HG02678 (cell line): ENCODE measurements at regions not wholly inside any gene's neighbourhood (a gene's known extent, or its start where the extent isn't known, plus 50 kb on each side); places are given as distances from the start of the nearest gene placed in this dataset.

Source experiments
- ATAC-seq: cut with Tn5 transposase; IDR thresholded peaks from one replicate; pipeline ENCODE4 v1.9.1; 2021; ENCODE audit warnings: mild to moderate bottlenecking, moderate library complexity; ENCODE audit not compliant: unreplicated experiment

GRCh38 chr10:10796061-10796773, 221.5 kb upstream of the CELF2 start:
- no peak for ATAC-seq

GRCh38 chr10:10796774-10797415, 220.8 kb upstream of the CELF2 start:
- no peak for ATAC-seq

GRCh38 chr10:10797513-10797912, 220.2 kb upstream of the CELF2 start:
- ATAC-seq: no peak

- no peak for ATAC-seq
Observed at GRCh38 chr10:10798102-10798863, 219.4 kb upstream of the CELF2 start.

- ATAC-seq: no peak
Observed at GRCh38 chr10:10798864-10799192, 218.8 kb upstream of the CELF2 start.

GRCh38 chr10:10800961-10801360, 216.7 kb upstream of the CELF2 start:
- no peak for ATAC-seq

GRCh38 chr10:10803278-10803677, 214.4 kb upstream of the CELF2 start:
- ATAC-seq: no peak

GRCh38 chr10:10804061-10804460, 213.6 kb upstream of the CELF2 start:
- ATAC-seq: no peak

- no peak for ATAC-seq
Observed at GRCh38 chr10:10804998-10805740, 212.5 kb upstream of the CELF2 start.

GRCh38 chr10:10807106-10807505, 210.6 kb upstream of the CELF2 start:
- no peak for ATAC-seq

GRCh38 chr10:10811562-10811961, 206.1 kb upstream of the CELF2 start:
- no peak for ATAC-seq

- ATAC-seq: no peak
Observed at GRCh38 chr10:10813656-10814055, 204.0 kb upstream of the CELF2 start.

GRCh38 chr10:10814069-10814468, 203.6 kb upstream of the CELF2 start:
- no peak for ATAC-seq

GRCh38 chr10:10816447-10816846, 201.2 kb upstream of the CELF2 start:
- ATAC-seq: no peak

GRCh38 chr10:10817609-10818008, 200.1 kb upstream of the CELF2 start:
- ATAC-seq: no peak

GRCh38 chr10:10818082-10818481, 199.6 kb upstream of the CELF2 start:
- ATAC-seq: no peak

GRCh38 chr10:10819206-10819856, 198.3 kb upstream of the CELF2 start:
- ATAC-seq: no peak

- no peak for ATAC-seq
Observed at GRCh38 chr10:10821926-10822325, 195.7 kb upstream of the CELF2 start.

GRCh38 chr10:10824591-10825148, 193.0 kb upstream of the CELF2 start:
- ATAC-seq: no peak

- ATAC-seq: no peak
Observed at GRCh38 chr10:10826125-10826524, 191.5 kb upstream of the CELF2 start.

- no peak for ATAC-seq
Observed at GRCh38 chr10:10828623-10829022, 189.0 kb upstream of the CELF2 start.
